GM20000 (cell line): ENCODE measurements at regions not wholly inside any gene's neighbourhood (a gene's known extent, or its start where the extent isn't known, plus 50 kb on each side); places are given as distances from the start of the nearest gene placed in this dataset.

Experiments used
- DNase-seq: peaks from one replicate; pipeline ENCODE4 v3.0.0; 2012; ENCODE audit warnings: low spot score
- CTCF ChIP-seq: IDR thresholded peaks from 2 replicates; pipeline ENCODE4 v1.5.1; 2012; ENCODE audit warnings: mild to moderate bottlenecking, control low read depth; ENCODE audit errors: extremely low read depth, missing control alignments

GRCh38 chr3:127134466-127134865, 58.5 kb upstream of the PRR23E start:
- TF ChIP-seq CTCF, result no peak
- DNase-seq, result no peak

- no peak for DNase-seq
- TF ChIP-seq CTCF, result no peak
Measured at GRCh38 chr3:127134887-127135240, 58.1 kb upstream of the PRR23E start.

GRCh38 chr3:127135241-127136023, 57.5 kb upstream of the PRR23E start:
- no peak for TF ChIP-seq CTCF
- DNase-seq, result no peak

- no peak for DNase-seq
- TF ChIP-seq CTCF, result no peak
Measured at GRCh38 chr3:127136024-127136600, 56.8 kb upstream of the PRR23E start.

- TF ChIP-seq CTCF, result no peak
- no peak for DNase-seq
Measured at GRCh38 chr3:127136706-127137105, 56.2 kb upstream of the PRR23E start.

- TF ChIP-seq CTCF, result no peak
- no peak for DNase-seq
Measured at GRCh38 chr3:127137113-127137512, 55.8 kb upstream of the PRR23E start.

GRCh38 chr3:127137757-127138536, 55.0 kb upstream of the PRR23E start:
- no peak for TF ChIP-seq CTCF

More at GRCh38 chr3:127137757-127138536, 55.0 kb upstream of the PRR23E start:
- no peak for DNase-seq
